Keratinocyte (primary cell): ENCODE measurements at regions not wholly inside any gene's neighbourhood (a gene's known extent, or its start where the extent isn't known, plus 50 kb on each side); places are given as distances from the start of the nearest gene placed in this dataset.

Experiments
- DNase-seq: peaks from one replicate; pipeline ENCODE4 v3.0.0-alpha.2; 2011; ENCODE audit warnings: low read depth, missing footprints, low spot score
- FAIRE-seq: peaks from 2 replicates; lab custom pipeline; 2011; peaks lifted over from hg19 to GRCh38; lab: Jason Lieb, UNC
- H2AFZ ChIP-seq: 2 replicates; pipeline ENCODE4 v1.6.0; 2012; ENCODE audit warnings: low read length, control low read depth, inconsistent platforms; ENCODE audit not compliant: control insufficient read depth
- H3K27ac ChIP-seq: 2 replicates; pipeline ENCODE4 v1.5.1; 2011; ENCODE audit warnings: low read length; ENCODE audit not compliant: control insufficient read depth, insufficient read depth
- H3K27me3 ChIP-seq: 3 replicates; pipeline ENCODE4 v1.6.0; 2011; ENCODE audit warnings: low read length; ENCODE audit not compliant: control insufficient read depth, insufficient read depth; ENCODE audit errors: extremely low read depth
- H3K36me3 ChIP-seq, 2 experiments: 2 replicates in 1 of 2; 3 replicates in 1 of 2; pipeline ENCODE4 v1.5.1; 2011; ENCODE audit warnings: low read length in 2 of 2, mild to moderate bottlenecking in 1 of 2; ENCODE audit not compliant: control insufficient read depth in 2 of 2, insufficient read depth in 2 of 2; ENCODE audit errors: extremely low read depth in 1 of 2
- H3K4me1 ChIP-seq: 3 replicates; pipeline ENCODE4 v1.5.1; 2011; ENCODE audit warnings: low read length; ENCODE audit not compliant: control insufficient read depth, insufficient read depth; ENCODE audit errors: extremely low read depth
- H3K4me2 ChIP-seq: 3 replicates; pipeline ENCODE4 v1.6.0; 2011; ENCODE audit warnings: low read depth, low read length; ENCODE audit not compliant: control insufficient read depth, insufficient read depth; ENCODE audit errors: extremely low read depth
- H3K4me3 ChIP-seq, 3 experiments: fragments of 200-600 bp in 1 of 3; sonication (generic) in 1 of 3; 2 replicates in 2 of 3; 3 replicates in 1 of 3; pipeline ENCODE4 v1.5.1; 2011 to 2016; ENCODE audit warnings: low read length in 3 of 3, mild to moderate bottlenecking in 3 of 3, control low read depth in 2 of 3, inconsistent platforms in 1 of 3, low read depth in 1 of 3, mixed read lengths in 1 of 3, mixed run types in 1 of 3, moderate library complexity in 1 of 3; ENCODE audit not compliant: control insufficient read depth in 2 of 3, insufficient read depth in 2 of 3; ENCODE audit errors: extremely low read depth in 1 of 3
- H3K79me2 ChIP-seq: 2 replicates; pipeline ENCODE4 v1.6.0; 2012; ENCODE audit warnings: low read length; ENCODE audit not compliant: control insufficient read depth, insufficient read depth
- H3K9ac ChIP-seq: 3 replicates; pipeline ENCODE4 v1.6.0; 2011; ENCODE audit warnings: low read length; ENCODE audit not compliant: control insufficient read depth, insufficient read depth; ENCODE audit errors: extremely low read depth
- H3K9me1 ChIP-seq: 3 replicates; pipeline ENCODE4 v1.6.0; 2011; ENCODE audit warnings: low read length; ENCODE audit not compliant: control insufficient read depth, insufficient read depth; ENCODE audit errors: extremely low read depth
- H3K9me3 ChIP-seq: 2 replicates; pipeline ENCODE4 v1.5.1; 2012; ENCODE audit warnings: low read depth, low read length; ENCODE audit not compliant: control insufficient read depth
- H4K20me1 ChIP-seq: 3 replicates; pipeline ENCODE4 v1.6.0; 2011; ENCODE audit warnings: low read length; ENCODE audit not compliant: control insufficient read depth, insufficient read depth; ENCODE audit errors: extremely low read depth
- CTCF ChIP-seq, 3 experiments: IDR thresholded peaks in 1 of 3; conservative IDR thresholded peaks in 1 of 3; optimal IDR thresholded peaks in 1 of 3; 2 replicates in 2 of 3; 3 replicates in 1 of 3; pipeline versions ENCODE3 to v1.5.1; 2011; ENCODE audit warnings: low read length in 3 of 3, mild to moderate bottlenecking in 3 of 3, moderate library complexity in 2 of 3, control low read depth in 1 of 3, inconsistent platforms in 1 of 3; ENCODE audit not compliant: insufficient read depth in 2 of 3; ENCODE audit errors: extremely low read depth in 1 of 3
- EZH2 ChIP-seq: IDR thresholded peaks from one replicate; pipeline ENCODE4 v1.6.1; 2012; ENCODE audit warnings: inconsistent platforms, mild to moderate bottlenecking, low read length, moderate library complexity
- dilution Hi-C: fragments of 300-500 bp; cut with MboI; formaldehyde crosslinking; loops from one replicate; pipeline ENCODE4 v1.7.0; 2020; ENCODE audit warnings: low sequenced_read_pairs; ENCODE audit not compliant: extremely low pct_ligation_motif_present

GRCh38 chr6:169026175-169026574, 227.5 kb downstream of the THBS2 start:
- no peak overlapping the region for H3K27ac ChIP-seq
- no peaks in the 10 kb centered on the region for H3K27me3 ChIP-seq
- TF ChIP-seq CTCF (optimal IDR thresholded peaks at IDR 0.05 in 1 of 3, IDR thresholded peaks at IDR 0.05 in 1 of 3, conservative IDR thresholded peaks at IDR 0.05 in 1 of 3; ENCODE audit: extremely low read depth in 1 of 3, insufficient read depth in 2 of 3, low read length in 3 of 3), result no peak
- TF ChIP-seq EZH2, result no peak
- H3K9me1 ChIP-seq, result no peaks in the 10 kb centered on the region
- dilution Hi-C loops, result no loop called here
- no peak overlapping the region for H3K9ac ChIP-seq
- no peak overlapping the region for H3K4me3 ChIP-seq
- no peaks in the 10 kb centered on the region for H4K20me1 ChIP-seq
- no peaks in the 10 kb centered on the region for H3K4me1 ChIP-seq
- FAIRE-seq (no peak), DNase-seq (no peak)
- H3K36me3 ChIP-seq, result no peaks in the 10 kb centered on the region
- H3K79me2 ChIP-seq, result no peaks in the 10 kb centered on the region
- no peaks in the 10 kb centered on the region for H3K9me3 ChIP-seq
- no peak overlapping the region for H2AFZ ChIP-seq
- no peak overlapping the region for H3K4me2 ChIP-seq

- Histone ChIP-seq H3K27me3 (no peaks in the 10 kb centered on the region), H3K9ac (no peak overlapping the region), H3K27ac (no peak overlapping the region), H3K79me2 (no peaks in the 10 kb centered on the region), H3K9me3 (no peaks in the 10 kb centered on the region), H2AFZ (no peak overlapping the region), H3K4me3 (no peak overlapping the region), H4K20me1 (no peaks in the 10 kb centered on the region), H3K36me3 (no peaks in the 10 kb centered on the region), H3K9me1 (no peaks in the 10 kb centered on the region), H3K4me1 (no peaks in the 10 kb centered on the region), H3K4me2 (no peak overlapping the region)
- dilution Hi-C loops, result no loop called here
- TF ChIP-seq EZH2, result no peak
- TF ChIP-seq CTCF (optimal IDR thresholded peaks at IDR 0.05 in 1 of 3, IDR thresholded peaks at IDR 0.05 in 1 of 3, conservative IDR thresholded peaks at IDR 0.05 in 1 of 3; ENCODE audit: extremely low read depth in 1 of 3, insufficient read depth in 2 of 3, low read length in 3 of 3), result no peak
- no peak for DNase-seq
- no peak for FAIRE-seq
Observed at GRCh38 chr6:169024047-169024660, 229.5 kb downstream of the THBS2 start.
